ENCODE measurements at regions not wholly inside any gene's neighbourhood (a gene's known extent, or its start where the extent isn't known, plus 50 kb on each side); places are given as distances from the start of the nearest gene placed in this dataset.

DNA sequence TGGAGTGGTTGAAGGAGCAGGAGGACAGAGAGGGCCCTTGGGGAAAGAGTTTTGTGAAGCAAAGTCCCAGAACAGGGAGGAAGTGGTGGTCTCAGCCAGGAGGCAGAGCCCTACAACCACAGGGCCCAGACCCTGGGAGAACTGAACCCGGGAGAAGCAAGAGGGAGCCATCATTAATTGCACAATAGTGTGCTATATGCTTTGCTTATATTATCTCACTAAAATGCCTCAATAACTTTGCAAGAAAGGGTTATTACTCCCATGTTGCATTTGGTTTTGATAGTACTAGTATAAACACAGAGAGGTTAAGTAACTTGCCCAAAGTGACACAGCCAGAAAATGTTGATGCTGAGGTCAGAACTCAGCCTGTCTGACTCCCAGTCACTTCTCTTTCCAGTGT lies 124.3 kb downstream of the FOXD2 start:
- TF ChIP-seq, protein P1, sequence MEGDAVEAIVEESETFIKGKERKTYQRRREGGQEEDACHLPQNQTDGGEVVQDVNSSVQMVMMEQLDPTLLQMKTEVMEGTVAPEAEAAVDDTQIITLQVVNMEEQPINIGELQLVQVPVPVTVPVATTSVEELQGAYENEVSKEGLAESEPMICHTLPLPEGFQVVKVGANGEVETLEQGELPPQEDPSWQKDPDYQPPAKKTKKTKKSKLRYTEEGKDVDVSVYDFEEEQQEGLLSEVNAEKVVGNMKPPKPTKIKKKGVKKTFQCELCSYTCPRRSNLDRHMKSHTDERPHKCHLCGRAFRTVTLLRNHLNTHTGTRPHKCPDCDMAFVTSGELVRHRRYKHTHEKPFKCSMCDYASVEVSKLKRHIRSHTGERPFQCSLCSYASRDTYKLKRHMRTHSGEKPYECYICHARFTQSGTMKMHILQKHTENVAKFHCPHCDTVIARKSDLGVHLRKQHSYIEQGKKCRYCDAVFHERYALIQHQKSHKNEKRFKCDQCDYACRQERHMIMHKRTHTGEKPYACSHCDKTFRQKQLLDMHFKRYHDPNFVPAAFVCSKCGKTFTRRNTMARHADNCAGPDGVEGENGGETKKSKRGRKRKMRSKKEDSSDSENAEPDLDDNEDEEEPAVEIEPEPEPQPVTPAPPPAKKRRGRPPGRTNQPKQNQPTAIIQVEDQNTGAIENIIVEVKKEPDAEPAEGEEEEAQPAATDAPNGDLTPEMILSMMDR (IDR thresholded peaks at IDR 0.05), result no peak
- no peak for TF ChIP-seq POLR2A (IDR thresholded peaks at IDR 0.05)

All from uterus (tissue), 2 donors.